ENCODE measurements at regions not wholly inside any gene's neighbourhood (a gene's known extent, or its start where the extent isn't known, plus 50 kb on each side); places are given as distances from the start of the nearest gene placed in this dataset.

DNA sequence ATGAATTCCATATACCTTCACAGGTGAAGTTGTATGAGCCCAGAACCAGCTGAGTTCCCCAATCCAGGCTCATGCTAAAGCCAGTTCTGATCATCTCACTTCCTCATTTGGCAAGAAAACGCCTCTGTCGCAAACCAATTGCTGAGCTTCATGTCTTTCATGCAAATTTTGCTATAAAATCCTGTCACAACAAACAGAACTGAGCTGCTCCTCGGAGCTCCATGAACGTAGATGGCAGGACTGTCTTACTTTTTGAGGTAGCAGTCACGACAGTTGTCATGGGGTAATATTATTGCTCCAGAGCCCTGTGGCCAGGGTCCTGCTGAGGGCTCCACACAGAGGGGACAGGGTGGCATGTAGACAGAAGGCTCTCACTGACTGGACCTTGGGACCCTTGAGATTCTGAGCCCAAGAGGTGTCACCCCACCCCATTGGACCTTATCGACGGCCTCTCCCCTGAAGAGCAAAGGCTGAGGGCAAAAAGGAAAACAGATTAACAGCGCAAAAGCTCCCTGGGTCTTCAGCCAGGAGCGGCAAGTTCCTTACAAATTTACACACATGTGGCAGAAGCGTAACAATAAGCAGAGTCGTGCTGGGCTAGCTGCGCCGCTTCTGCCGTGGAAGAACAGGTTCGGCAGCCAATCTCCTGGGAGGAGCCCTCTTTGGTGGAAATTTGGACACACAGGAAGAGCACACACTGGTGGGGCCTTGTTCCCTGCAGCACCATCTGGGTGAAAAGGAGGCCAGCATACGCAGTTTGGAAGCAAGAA, 249.2 kb downstream of the OPA1 start:
- Histone ChIP-seq H3K4me3 (no peak overlapping the region), H3K27ac (peak overlapping the region in 19 of 21 experiments; percentile 2 to 82 (median 72))

- peak overlapping the region in 18 of 21 experiments; percentile 24 to 82 (median 70) for H3K27ac ChIP-seq
Observed at GRCh38 chr3:193842832-193843473, 249.9 kb downstream of the OPA1 start.

GRCh38 chr3:193843474-193844301, 250.7 kb downstream of the OPA1 start:
- Histone ChIP-seq H3K4me3 (no peak overlapping the region), H3K27ac (peak overlapping the region in 9 of 21 experiments; percentile 29 to 82 (median 72))

More at GRCh38 chr3:193842832-193843473, 249.9 kb downstream of the OPA1 start:
- H3K4me3 ChIP-seq: no peak overlapping the region

- Histone ChIP-seq H3K4me3 (no peak overlapping the region), H3K27ac (peak overlapping the region in 2 of 21 experiments; percentile 78 to 82)
Observed at GRCh38 chr3:193844472-193844871, 251.5 kb downstream of the OPA1 start.

DNA sequence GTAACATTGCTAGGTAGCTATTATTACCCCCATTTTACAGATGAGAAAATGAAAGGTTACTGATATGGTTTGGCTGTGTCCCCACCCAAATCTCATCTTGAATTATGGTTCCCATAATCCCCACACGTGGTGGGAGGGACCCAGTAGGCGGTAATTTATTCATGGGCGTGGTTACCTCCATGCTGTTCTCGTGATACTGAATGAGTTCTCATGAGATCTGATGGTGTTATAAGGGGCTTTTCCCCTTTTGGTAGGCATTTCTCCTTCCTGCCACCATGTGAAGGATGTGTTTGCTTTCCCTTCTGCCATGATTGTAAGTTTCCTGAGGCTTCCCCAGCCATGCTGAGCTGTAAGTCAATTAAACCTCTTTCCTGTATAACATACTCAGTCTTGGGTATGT, 252.1 kb downstream of the OPA1 start:
- H3K27ac ChIP-seq: no peak overlapping the region
- H3K4me3 ChIP-seq: no peak overlapping the region

GRCh38 chr3:193846569-193846968, 253.6 kb downstream of the OPA1 start:
- Histone ChIP-seq H3K4me3 (no peak overlapping the region), H3K27ac (no peak overlapping the region)

- no peak overlapping the region for H3K27ac ChIP-seq
- no peak overlapping the region for H3K4me3 ChIP-seq
Observed at GRCh38 chr3:193847402-193847801, 254.4 kb downstream of the OPA1 start.

- Histone ChIP-seq H3K27ac (no peak overlapping the region), H3K4me3 (no peak overlapping the region)
Observed at GRCh38 chr3:193848547-193848946, 255.5 kb downstream of the OPA1 start.

- no peak overlapping the region for H3K27ac ChIP-seq
- no peak overlapping the region for H3K4me3 ChIP-seq
Observed at GRCh38 chr3:193850084-193850619, 257.1 kb downstream of the OPA1 start.

GRCh38 chr3:193851428-193851847, 258.4 kb downstream of the OPA1 start:
- Histone ChIP-seq H3K4me3 (no peak overlapping the region), H3K27ac (peak overlapping the region in 6 of 21 experiments; percentile 7 to 56 (median 28))

GRCh38 chr3:193851941-193852674, 259.1 kb downstream of the OPA1 start:
- Histone ChIP-seq H3K4me3 (no peak overlapping the region), H3K27ac (peak overlapping the region in 8 of 21 experiments; percentile 7 to 56 (median 28))

DNA sequence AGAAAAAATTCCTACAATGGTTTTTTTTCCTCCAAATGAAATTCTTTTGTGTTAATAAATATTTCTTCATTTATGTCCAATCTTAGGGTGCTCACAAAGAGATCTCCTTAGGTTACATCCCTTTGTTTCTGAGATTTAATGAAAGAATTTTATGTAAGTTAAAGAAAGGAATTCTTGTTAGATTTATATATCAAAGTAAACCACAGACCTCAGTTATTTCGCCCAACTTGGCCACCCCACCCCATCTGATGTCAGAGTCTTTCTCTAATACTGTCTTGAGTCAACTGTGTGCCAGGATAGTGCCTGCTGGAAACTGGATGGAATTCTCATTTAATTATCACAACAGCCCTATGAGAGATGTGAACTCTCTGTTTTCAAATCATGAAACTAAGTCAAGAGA, 259.9 kb downstream of the OPA1 start:
- no peak overlapping the region for H3K27ac ChIP-seq
- no peak overlapping the region for H3K4me3 ChIP-seq

DNA sequence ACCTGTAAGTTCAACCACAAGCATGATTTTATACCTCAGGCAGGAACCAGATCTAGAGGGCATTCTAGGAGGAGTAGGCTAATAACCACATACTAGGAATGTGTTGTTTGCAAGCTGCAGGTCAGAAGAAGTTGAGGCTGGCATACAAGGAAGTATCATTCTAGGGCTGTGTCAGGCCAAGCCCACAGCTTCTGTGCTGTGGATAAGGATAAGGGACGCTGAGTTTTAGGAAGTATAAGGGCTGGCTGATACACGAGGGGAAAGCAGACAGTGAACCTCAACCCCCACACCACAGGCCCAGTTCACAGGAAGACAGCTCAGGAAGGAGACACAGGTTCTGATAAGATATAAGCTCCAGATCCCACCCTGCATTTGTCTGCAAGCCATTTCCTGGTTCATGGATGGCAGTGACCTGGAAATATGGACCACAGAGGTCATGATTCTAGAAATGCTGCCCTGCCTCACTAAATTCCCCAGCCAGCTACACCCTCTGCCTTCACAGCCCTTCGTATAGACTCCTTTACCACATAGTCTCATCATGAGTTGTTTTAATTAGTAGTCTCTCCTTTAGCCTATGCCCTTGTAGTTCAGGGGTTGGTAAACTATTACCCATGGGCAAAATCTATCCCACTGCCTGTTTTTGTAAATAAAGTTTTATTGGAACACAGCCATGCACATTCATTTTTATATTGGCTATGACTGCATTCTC, 260.7 kb downstream of the OPA1 start:
- H3K4me3 ChIP-seq: no peak overlapping the region
- H3K27ac ChIP-seq: no peak overlapping the region

GRCh38 chr3:193857996-193858395, 265.0 kb downstream of the OPA1 start:
- H3K27ac ChIP-seq: peak overlapping the region in 4 of 21 experiments; percentile 28 to 57 (median 47)
- H3K4me3 ChIP-seq: no peak overlapping the region

DNA sequence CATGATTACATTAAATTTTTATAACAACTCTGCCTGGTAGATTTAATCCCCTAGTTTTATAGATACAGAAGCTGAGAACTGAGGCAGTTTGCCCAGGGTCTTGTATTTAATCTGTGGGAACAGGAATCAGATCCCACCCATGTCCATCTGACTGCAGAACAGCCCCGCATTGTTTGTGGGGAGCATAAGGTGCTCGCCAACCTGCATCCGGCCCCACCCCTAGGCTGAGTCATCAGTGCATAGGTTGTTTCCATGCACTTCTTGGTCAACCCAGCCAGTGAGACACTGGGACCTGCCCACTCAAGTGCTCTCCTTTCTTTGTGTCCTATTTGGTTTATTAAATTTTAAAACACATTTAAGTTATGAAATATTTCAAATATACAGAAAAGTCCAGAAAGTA, 266.2 kb downstream of the OPA1 start:
- H3K4me3 ChIP-seq: no peak overlapping the region
- H3K27ac ChIP-seq: peak overlapping the region in 1 of 21 experiments; percentile 56

- no peak overlapping the region for H3K27ac ChIP-seq
- no peak overlapping the region for H3K4me3 ChIP-seq
Observed at GRCh38 chr3:193861012-193861411, 268.0 kb downstream of the OPA1 start.

GRCh38 chr3:193862843-193863242, 269.8 kb downstream of the OPA1 start:
- no peak overlapping the region for H3K4me3 ChIP-seq
- no peak overlapping the region for H3K27ac ChIP-seq

DNA sequence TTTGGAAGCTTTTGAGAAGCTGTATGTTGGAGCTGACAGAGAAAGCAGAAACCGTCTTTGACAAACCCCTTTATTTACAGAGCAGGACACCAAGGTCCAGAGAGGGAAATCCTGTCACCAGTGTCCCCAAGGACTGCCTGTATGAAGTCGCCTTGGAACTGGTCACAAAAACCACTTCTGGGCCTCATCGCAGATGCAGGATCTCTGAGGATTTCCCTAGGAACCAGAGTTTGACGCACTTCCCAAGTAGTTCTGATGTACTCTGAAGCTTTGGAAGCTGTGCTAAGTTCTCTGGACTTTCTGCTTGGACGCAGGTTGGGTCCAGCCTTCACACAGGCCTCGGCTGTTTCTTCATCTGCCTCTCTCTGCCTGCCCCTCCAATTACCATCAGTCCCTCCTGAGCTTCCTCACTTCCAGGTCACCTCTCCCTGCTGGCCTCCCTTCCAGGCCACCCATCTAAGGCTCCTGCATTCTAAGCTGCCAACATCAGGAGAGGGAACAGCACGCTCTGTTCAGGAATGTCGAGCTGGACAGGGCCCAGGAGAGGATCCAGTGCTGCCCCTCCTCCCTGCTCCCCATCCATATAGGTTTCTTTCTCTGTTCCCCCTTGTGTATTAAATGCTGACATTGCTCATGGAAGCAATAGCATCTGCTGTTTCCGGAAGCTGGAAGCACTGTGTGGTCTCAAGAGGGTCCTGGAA, 270.8 kb downstream of the OPA1 start:
- Histone ChIP-seq H3K4me3 (no peak overlapping the region), H3K27ac (no peak overlapping the region)
